HT1080 (cell line): ENCODE measurements at regions not wholly inside any gene's neighbourhood (a gene's known extent, or its start where the extent isn't known, plus 50 kb on each side); places are given as distances from the start of the nearest gene placed in this dataset.
A peak's percentile ranks its signal among the peaks of the same experiment; 100 is the strongest.
"Not testable (repeated sequence)": the region's sequence is repeated elsewhere in the genome, so short reads cannot be mapped to it uniquely, and the experiment has no call there.

ENCODE experiments used
- DNase-seq: peaks from one replicate; pipeline ENCODE4 v3.0.0-alpha.2; 2015; ENCODE audit warnings: low read depth

- DNase-seq, result no peak
These were observed 205.9 kb upstream of the COX10 start for GRCh38 chr17:13863436-13863835.

- peak; percentile 67 for DNase-seq
These were observed 204.8 kb upstream of the COX10 start for GRCh38 chr17:13864521-13864920.

- DNase-seq, result no peak
These were observed 203.7 kb upstream of the COX10 start for GRCh38 chr17:13865650-13866049.

- DNase-seq, result no peak
These were observed 199.9 kb upstream of the COX10 start for GRCh38 chr17:13869331-13869940.

GRCh38 chr17:13871261-13871660, 198.0 kb upstream of the COX10 start:
- DNase-seq, result no peak

GRCh38 chr17:13874134-13874533, 195.2 kb upstream of the COX10 start:
- no peak for DNase-seq

- no peak for DNase-seq
These were observed 194.5 kb upstream of the COX10 start for GRCh38 chr17:13874817-13875216.

- no peak for DNase-seq
These were observed 189.3 kb upstream of the COX10 start for GRCh38 chr17:13879961-13880466.

- no peak for DNase-seq
These were observed 185.6 kb upstream of the COX10 start for GRCh38 chr17:13883659-13884058.

GRCh38 chr17:13884347-13884746, 185.0 kb upstream of the COX10 start:
- no peak for DNase-seq

GRCh38 chr17:13885550-13885949, 183.8 kb upstream of the COX10 start:
- no peak for DNase-seq

GRCh38 chr17:13885953-13886889, 183.1 kb upstream of the COX10 start:
- DNase-seq, result no peak

- no peak for DNase-seq
These were observed 181.2 kb upstream of the COX10 start for GRCh38 chr17:13888056-13888609.

- DNase-seq, result not testable (repeated sequence)
These were observed 160.3 kb upstream of the COX10 start for GRCh38 chr17:13908971-13909370.

- no peak for DNase-seq
These were observed 159.3 kb upstream of the COX10 start for GRCh38 chr17:13909901-13910519.

- no peak for DNase-seq
These were observed 151.7 kb upstream of the COX10 start for GRCh38 chr17:13917634-13918033.

GRCh38 chr17:13918247-13918646, 151.1 kb upstream of the COX10 start:
- no peak for DNase-seq

GRCh38 chr17:13919818-13920217, 149.5 kb upstream of the COX10 start:
- DNase-seq, result no peak

GRCh38 chr17:13920413-13920812, 148.9 kb upstream of the COX10 start:
- DNase-seq, result no peak

GRCh38 chr17:13921841-13922776, 147.2 kb upstream of the COX10 start:
- DNase-seq, result no peak

GRCh38 chr17:13922885-13923284, 146.4 kb upstream of the COX10 start:
- DNase-seq, result no peak
